ENCODE measurements at regions not wholly inside any gene's neighbourhood (a gene's known extent, or its start where the extent isn't known, plus 50 kb on each side); places are given as distances from the start of the nearest gene placed in this dataset.
A peak's percentile ranks its signal among the peaks of the same experiment; 100 is the strongest.

DNA sequence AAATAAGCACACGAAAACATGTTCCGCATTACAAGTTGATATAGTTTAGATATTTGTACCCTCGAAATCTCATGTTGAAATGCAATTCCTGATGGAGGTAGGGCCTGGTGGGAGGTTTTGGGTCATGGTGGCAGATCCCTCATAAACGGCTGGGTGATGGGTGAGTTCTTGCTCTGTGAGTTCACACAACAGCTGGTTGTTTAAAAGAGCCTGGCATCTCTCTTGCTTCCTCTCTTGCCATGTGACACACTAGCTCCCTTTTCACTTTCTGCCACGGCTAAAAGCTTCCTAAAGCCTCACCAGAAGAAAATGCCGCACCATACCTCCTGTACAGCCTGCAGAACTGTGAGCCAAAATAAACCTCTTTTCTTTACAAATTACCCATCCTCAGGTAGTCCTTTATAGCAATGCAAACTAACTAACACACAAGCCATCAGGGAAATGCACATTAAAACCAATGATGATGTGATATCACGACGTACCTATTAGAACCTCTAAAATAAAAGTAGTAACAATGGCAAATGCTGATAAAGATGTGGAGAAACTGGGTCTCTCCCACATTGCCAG lies 188.5 kb downstream of the ANAPC1 start:
- DNase-seq (ENCODE audit: low spot score) = no peak

DNA sequence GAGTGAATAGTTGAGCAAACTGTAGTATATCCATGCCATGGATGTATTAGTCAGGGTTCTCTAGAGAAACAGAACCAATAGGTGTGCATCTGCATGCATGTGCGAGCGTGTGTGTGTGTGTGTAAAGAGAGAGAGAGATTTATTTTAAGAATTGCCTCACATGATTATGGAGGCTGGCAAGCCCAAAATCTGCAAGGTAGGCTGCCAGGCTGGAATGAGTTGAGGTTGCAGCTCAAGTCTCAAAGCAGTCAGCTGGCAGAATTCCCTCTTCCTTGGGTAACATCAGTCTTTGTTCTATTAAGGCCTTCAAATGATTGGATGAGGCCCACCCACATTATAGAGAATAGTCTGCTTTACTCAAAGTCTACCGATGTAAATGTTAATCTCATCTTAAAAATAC lies 187.8 kb downstream of the ANAPC1 start:
- no peak for DNase-seq (ENCODE audit: low spot score)

DNA sequence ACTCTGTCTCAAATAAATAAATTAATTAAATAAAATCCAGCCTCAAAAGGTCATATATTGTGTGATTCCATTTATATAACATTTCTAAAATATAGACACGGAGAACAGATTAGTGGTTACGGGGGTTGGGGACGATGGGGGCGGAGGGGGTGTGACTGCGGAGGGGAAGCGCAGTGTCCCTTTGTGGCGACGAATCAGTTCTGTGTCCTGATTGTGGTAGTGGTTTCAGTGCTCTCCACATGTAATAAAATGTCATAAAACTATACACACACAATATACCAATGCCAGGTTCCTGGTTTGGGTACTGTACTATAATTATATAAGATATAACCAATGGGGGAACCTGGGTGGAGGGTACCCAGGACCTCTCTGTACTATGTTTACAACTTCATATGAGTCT lies 186.4 kb downstream of the ANAPC1 start:
- DNase-seq (ENCODE audit: low spot score) = no peak

DNA sequence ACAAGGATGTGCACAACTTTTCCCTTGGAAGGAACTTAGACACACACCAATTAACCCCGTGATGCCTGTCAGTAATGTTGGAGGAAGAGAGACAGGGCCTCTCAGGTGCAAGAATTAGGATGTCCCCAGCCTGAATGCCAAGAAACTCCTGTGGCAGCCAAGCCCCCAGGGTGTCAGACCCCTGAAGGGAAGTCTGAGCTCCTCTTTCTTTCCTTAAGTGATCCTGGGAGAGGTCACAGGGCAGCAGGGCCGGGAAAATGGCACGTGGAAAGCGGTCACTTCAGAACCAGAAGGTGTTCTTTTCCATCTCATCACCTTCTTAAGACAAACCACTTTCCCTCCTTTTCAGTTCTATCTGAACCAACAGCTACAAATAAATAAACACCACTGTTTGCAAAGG lies 185.9 kb downstream of the ANAPC1 start:
- DNase-seq (ENCODE audit: low spot score) = no peak

DNA sequence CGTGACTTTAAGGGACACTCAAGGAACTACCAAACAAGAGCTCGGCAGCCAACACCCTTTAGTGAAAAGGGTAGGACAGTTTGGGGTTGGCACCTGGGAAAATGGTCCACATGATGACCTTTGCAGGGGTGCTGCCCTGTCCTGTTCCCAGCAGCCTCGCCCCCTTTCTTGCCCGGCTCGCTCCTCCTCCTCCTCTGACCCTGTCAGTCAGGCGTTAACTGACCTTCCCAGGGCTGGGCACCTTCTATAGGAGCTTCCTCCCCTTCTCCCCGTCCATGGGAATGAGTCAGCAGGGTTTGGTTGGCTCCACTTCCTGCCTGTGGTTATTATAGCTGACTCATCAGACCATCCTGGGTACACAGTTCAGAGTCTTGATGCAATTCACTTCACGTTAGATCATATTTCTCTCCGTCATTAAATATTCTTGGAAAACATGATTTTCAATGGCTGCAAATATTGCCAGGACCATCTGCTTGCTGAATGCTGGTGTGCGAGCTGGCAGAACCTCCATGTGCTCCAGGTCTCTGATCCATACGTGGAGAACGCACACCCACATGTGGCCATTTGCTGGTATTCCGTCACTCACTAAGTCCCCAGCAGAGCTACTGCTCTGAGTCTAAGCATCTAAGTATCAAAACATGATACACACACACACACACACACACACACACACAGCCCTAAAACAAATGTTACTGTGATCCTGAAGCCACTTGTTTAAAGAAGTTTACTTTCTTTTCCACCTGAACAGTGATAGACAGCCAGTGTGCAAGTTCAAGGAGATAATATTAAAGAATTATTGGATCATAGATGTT lies 185.0 kb downstream of the ANAPC1 start:
- peak; percentile 98 for DNase-seq (ENCODE audit: low spot score)

DNA sequence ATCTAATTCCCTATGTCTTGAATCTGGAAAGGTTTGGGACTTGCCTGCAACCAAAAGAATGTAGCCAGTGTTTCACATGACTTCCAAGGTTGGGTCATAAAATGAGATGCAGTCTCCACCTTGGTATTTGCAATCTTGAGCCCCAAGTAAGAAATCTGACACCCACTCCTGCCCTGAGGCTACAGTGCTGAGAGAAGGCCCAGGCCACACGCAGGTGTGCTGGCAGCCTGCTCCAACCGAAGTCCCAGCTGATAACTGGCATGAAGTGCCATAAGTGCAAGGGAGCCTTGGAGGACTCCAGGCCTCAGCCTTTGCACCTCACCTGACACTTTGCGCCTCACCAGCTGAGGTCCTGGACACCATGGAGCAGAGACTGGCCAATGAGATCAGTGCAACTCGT lies 182.7 kb downstream of the ANAPC1 start:
- no peak for DNase-seq (ENCODE audit: low spot score)

DNA sequence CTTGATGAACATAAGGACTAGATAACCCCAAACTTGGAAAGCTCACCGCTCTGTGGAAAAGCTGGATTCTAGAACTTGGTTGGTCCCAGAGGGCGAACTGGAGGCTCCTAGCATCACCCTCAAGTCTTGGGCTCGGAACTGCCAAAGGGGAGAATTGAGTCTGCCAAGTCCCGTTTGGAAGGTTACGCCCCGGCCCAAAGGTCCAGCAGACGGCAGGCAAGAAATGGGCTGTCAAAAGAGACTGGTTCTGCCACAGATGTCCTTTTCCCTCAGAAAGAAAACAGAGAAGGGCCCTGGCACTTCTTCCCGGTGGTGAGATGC lies 182.2 kb downstream of the ANAPC1 start:
- no peak for DNase-seq (ENCODE audit: low spot score)

DNA sequence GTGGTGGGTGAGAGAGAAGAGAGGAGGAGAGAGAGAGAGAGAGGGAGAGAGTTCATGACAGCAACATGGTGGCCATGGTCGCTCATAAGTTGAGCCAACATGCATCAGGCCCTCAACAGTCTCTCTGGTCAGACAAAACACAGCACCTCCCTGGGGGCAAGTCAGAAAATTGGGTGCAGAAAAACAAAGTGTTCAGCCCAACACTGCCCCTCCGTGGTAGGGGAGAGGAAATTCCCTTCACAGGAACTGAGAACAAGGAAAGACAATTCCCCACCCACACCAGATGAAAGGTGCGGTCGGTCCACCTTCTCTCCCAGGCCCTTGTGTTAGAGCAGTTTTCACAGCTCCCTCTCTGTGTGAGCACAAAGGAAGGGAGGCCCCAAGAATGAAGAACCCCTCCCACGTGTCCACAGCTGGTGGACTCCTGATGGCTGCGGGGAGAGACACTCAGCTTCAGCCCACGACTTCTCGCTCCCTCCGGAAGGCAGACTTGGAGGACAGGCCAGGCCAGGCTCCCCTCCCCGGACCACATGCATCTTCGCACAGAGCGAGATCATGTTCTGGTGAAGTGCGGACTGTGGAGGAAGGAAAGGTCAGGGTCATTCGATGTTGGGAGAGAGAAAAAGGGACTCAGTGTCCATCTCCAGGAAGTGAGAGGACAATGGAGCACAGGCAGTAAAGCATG lies 181.7 kb downstream of the ANAPC1 start:
- DNase-seq (ENCODE audit: low spot score) = peak; percentile 74

DNA sequence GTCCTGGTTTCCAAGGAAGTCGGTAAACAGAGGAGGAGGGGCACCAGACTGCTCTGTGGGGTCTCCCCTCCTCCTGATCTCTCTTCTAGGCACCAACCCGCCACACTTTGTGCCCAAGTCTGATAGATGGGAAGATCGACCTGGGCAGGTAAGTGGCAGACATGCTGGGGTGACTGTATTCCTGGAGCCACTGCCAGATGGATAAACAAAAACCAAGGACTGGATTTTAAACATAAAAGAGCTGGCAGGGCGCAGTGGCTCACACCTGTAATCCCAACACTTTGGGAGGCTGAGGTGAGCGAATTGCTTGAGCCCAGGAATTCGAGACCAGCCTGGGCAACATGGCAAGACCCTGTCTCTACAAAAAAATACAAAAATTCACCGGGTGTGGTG lies 181.2 kb downstream of the ANAPC1 start:
- DNase-seq (ENCODE audit: low spot score) = no peak

DNA sequence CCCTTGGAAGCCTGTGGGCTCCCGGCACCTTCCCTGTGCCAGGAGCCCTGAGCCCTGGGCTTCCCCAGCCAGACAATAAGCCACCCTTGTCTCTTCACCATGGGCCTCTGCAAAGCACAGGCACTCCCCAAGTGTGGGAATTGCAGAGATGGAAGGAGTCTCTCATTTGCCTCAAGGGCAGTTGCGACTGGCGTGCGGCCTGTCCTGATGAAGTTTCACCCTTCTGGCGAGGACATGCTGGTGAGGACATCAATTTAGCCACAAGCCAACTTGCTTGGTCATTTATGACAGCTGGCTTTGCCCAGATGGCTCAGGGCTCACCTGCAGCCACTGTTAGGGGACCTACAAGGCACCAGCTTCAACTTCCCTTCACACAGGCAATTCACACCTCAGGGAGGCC lies 180.2 kb downstream of the ANAPC1 start:
- DNase-seq (ENCODE audit: low spot score) = no peak

DNA sequence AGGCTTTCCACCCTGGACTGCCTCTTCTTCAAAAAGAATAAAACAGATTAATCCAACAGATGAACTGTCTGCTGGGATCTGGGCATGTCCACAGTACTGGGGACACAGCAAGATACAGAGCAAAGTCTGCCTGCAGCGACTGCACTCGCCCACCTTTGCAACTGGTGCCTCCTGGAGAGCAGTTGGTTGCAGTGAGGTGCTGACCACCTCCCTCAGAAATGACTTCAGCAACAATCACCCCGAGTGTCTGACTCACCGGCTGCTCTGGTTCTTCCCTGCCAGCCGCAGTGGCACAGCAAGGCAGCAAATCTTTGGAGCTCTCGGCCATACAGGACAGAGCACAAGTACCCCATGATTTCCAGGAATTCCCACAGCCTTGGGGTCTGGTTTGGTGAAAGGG lies 179.7 kb downstream of the ANAPC1 start:
- DNase-seq (ENCODE audit: low spot score) = peak; percentile 51

DNA sequence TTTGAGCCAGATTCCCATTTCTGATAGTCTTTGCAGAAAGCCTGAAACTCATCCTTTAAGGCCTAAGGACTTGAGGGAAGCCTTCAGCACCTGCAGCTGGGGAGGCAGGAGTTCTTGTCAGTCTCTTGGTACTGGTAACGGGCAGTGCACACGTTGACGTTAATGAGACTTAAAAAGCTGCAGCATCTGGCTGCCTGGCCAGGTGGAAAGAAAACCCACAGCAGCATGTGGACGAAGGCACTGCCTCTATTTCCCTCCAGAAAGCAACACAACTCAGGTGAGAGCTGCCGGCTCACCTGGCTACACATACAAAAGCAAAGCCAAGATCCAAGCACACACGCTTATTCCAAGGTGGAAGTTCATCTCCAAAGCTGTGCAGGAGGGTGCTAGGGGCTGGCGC lies 178.8 kb downstream of the ANAPC1 start:
- no peak for DNase-seq (ENCODE audit: low spot score)

DNA sequence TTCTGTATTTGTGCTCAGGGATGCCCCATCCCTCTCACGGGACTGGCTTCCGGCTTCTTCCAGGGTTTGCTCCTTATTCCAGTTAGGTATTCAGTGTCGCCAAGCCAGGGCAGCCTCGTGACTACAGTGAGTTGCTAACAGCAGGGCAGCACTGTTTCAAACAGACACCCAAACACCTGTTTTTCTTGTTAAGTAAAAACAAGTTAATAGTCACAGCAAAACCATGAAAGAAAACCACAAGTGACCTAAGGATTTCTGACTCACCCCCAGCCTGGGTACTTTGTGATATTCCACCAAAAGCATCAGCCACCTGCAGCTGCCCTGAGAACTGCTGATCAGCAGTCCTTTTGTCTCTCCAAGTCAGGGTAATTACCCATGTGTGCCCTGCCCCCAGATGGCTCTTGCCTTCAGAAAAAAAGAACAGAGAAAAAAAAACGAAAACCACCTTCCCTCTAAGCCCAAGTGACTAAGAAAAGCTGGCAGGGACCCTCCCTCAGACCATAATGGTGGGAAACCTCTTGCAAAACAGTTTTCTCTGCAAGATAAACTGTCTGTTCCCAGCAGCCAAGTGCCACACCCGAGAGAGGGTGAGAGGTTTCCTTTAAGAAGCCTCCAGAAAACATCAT lies 178.2 kb downstream of the ANAPC1 start:
- peak; percentile 64 for DNase-seq (ENCODE audit: low spot score)

DNA sequence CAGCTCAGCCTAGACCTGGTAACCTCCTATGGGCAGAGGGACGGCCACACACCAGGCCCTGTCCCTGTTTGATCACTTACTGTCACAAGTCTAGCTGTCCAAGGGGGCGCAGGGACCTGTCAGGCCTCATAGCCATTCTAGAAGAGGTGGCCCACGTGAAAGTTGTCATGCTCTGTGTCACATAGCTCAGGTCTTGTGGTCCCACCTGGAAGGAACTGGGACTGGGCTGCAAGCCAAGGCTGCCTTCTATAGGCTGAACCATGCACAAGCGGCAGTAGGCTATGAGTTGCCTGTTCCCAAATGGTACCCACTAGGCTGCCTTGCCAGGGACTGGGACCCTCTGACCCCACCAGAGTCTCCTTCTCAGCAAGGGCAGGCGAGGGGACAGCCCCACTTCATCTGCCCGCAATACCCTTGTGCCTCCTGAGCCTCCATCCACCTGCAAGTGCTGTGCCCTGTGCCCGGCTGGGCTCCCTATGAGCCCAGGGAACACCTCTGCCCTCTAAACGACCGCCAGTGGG lies 177.5 kb downstream of the ANAPC1 start:
- no peak for DNase-seq (ENCODE audit: low spot score)

DNA sequence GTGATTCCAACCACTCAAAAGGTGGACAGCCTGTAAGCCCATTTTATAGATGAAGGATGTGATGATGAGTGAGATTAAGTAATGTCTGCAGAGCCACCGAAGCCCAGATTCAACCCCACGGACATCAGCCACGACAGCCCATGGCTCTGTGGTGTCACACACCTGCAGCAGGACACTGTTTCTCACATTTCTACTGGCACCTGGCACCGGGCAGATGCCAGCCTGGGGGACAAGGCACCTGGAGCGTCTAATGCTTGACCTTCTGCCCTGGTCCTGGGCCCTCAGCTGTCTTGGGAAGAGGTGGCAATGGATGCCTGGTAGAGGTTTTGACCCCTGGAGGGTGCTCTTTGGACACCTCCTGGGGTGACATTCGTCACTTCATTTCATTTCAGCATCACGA lies 176.3 kb downstream of the ANAPC1 start:
- no peak for DNase-seq (ENCODE audit: low spot score)

DNA sequence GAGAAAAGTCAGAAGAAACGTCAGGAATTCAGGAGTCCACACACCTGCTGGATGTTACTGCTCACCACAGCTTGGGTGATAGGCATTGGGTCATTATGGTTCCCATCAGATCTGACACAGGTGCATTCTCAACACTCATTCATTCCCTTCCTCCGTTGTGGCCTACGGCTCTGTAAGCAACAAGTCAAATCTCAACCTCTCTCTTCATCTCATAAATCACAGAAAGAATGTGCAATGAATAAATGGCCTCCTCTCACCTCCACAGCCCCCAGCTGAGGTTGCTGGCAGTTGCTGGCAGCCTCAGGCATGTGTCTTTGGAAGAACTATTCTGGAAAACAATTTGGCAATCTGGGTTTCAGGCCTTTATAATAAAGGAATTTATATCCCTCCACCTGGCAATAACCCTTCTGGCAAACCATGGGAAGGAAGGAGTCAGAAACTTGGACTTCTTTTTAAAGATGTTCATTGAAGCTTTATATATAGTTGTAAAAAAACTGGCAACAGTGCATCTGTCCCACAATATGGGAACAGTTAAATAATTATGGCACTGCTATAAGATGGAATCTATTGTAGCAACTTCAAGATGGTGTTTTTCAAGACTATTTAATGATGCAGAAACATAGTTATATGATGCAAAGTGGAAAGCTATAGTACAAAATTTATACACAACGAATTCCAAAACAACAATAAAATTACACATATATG lies 175.4 kb downstream of the ANAPC1 start:
- DNase-seq (ENCODE audit: low spot score) = no peak

DNA sequence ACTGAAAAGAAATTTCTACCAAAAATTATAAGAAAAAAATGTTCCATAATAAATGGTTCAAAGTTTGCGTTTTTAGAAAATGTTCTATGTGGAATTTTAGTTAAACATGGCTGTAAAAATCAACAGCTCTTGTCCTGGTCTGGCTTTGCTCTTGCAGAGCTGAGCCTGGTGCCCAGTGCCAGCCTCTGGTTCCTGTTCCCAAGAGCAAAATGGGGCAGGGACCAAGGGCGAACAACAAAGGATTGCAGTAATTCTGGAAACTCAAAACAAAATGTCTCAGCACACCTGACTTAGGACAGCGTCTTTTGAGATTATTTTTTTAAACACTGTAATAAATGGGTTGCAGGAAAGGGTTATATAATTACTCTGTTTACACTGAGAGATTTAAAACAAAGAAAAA lies 174.7 kb downstream of the ANAPC1 start:
- no peak for DNase-seq (ENCODE audit: low spot score)

DNA sequence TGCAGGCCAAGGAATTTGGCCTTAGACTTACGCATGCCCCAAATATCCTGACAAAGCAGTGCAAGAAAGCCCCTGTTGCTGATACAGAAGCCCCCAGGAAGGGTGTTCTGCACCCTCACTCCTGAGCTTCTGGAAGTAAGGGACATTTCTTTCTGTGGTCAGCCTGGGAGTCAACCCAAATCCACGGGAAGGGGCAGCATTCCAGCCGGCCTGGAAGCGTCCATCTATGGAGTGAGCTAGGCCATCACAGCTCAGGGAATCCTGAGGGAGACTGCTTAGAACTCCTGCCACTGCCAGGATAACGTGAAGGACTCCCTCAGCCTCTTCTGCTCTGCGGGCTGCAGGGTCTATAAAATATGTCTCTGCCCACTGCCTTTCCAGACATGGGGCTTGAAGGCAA lies 173.9 kb downstream of the ANAPC1 start:
- no peak for DNase-seq (ENCODE audit: low spot score)

DNA sequence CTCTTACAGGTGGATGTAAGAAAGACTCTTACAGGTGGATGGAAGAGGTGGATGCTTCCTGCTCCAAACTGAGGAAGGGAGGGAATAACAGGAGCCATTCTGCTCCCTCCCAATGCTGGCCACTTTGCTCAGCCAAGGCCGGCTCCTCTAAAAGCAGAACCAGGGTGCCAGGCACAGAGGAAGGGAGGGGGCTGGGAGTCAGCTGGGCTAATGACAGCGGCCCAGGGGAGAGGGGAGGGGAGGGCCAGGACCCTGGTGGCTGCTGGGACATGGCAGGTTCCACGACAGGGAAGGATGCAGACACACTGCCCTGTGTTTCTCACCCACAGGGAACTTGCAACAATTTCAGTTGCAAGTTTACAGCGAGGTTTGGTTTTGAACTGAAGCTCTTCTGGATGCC lies 173.4 kb downstream of the ANAPC1 start:
- DNase-seq (ENCODE audit: low spot score) = no peak

DNA sequence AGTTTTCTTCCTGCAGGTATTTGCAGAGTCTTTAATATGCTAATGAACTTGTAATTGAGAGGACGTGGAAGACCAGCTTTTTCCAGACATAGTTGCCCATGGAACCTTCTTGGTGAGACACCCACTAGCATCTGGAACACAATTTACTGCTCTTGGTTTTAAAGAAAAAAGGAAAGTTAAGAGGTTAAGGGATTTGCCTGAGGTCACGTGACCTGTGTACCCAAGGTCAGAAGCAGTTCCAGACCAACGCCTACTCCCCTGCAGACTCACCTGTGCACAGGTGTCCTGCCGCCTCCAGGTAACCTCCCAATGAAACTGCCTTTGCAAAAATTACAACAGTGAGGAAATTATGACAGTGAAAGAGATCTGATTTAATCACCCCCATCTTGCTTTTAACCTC lies 172.7 kb downstream of the ANAPC1 start:
- DNase-seq (ENCODE audit: low spot score) = no peak

DNA sequence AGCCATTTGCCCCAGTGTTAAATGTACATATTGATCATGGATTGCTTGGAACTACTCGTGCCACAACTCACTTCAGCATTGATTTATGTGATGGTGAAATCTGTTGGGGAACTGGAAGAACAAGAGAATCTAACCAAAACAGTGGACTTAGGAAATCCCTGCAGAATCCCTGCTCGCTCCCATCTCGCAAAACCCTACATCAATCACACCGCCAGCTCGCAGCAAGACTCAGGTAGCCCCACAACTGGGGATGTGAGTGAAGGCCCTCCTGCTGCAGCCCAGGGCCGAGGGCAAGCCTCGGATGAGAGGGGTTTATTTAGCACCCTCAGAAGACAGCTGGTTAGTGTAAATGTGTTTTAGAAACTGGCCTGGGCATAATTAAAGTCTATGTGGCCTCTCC lies 171.6 kb downstream of the ANAPC1 start:
- DNase-seq (ENCODE audit: low spot score) = no peak

DNA sequence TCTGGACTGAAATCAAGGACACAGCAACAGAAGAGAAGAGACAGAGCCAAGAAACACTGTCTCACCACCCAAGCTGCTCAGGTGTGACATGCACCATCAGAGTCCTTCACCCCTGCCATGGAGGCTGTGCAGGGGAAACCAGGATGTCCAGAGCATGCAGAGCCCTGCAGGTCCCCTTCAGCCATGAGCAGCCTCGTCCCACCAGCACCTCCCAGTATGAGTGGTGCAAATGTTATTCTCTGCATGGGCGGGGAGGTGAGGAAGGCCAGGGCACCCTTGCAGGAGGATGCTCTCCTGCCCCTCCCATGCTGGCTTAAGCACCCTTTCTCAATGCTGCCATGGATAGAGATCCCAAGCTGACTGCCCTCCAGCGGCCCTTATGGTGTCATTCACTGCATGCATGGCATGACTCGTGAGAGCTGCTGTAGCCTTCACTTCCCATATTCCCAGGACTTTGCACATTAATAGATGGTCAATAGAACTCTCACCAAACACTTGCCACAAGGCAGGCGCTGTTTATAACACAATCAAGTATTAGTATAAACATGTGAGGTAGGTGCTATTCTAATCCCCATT lies 171.0 kb downstream of the ANAPC1 start:
- DNase-seq (ENCODE audit: low spot score) = no peak
